HAP-1 (cell line): ENCODE measurements at regions not wholly inside any gene's neighbourhood (a gene's known extent, or its start where the extent isn't known, plus 50 kb on each side); places are given as distances from the start of the nearest gene placed in this dataset.

ENCODE experiments used
- DNase-seq, 2 experiments: peaks; one replicate each; pipeline ENCODE4 v3.0.0-alpha.2; 2016 to 2020; ENCODE audit warnings: low spot score in 2 of 2
- H3K27me3 ChIP-seq: fragments of 250-450 bp; sonication (Bioruptor Pico); 2 replicates; pipeline ENCODE4 v1.5.1; 2020; ENCODE audit warnings: low read depth, mild to moderate bottlenecking, moderate library complexity
- H3K36me3 ChIP-seq: fragments of 250-450 bp; sonication (Bioruptor Pico); replicated peaks from 2 replicates; pipeline ENCODE4 v1.5.1; 2020; ENCODE audit warnings: mild to moderate bottlenecking
- H3K4me1 ChIP-seq: fragments of 250-450 bp; sonication (Bioruptor Pico); 2 replicates; pipeline ENCODE4 v1.5.1; 2020; ENCODE audit warnings: mild to moderate bottlenecking
- H3K4me3 ChIP-seq: fragments of 250-450 bp; sonication (Bioruptor Pico); 2 replicates; pipeline ENCODE4 v1.5.1; 2020; ENCODE audit warnings: mild to moderate bottlenecking, moderate library complexity
- H3K9me3 ChIP-seq: fragments of 250-450 bp; sonication (Bioruptor Pico); 2 replicates; pipeline ENCODE4 v1.5.1; 2020; ENCODE audit warnings: mild to moderate bottlenecking, moderate library complexity
- in situ Hi-C: fragments of 300-500 bp; cut with MboI; formaldehyde crosslinking; loops from 3 replicates; pipeline ENCODE4 v1.14.3; 2020; ENCODE audit warnings: low sequenced_read_pairs, inconsistent platforms, mixed read lengths

- H3K4me1 ChIP-seq = no peaks in the 10 kb centered on the region
- DNase-seq = no peak
- H3K4me3 ChIP-seq = no peak overlapping the region
- H3K27me3 ChIP-seq = no peaks in the 10 kb centered on the region
- no peaks in the 10 kb centered on the region for H3K36me3 ChIP-seq
- no peaks in the 10 kb centered on the region for H3K9me3 ChIP-seq
- in situ Hi-C loops = no loop called here
Observed at GRCh38 chr18:43590182-43590903, 313.1 kb upstream of the SYT4 start.

DNA sequence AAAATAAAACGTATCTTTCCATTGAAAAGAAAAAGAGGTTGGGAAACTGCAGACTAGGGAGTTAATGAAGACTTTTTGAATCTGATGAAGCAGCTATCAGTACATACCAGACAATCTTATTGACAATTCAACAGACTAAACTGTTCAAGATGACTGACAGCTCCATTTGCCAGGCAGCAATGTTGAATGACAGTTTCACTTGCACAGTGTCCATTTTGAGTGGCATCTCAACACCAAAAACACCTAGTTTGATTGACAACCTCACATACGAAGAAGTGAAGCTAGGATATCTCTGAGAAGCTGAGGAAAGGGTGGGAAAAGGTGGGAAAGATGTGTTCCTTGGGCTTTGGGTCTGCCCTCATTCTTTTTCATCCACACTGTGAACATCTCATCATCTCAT, 315.0 kb upstream of the SYT4 start:
- H3K9me3 ChIP-seq = no peaks in the 10 kb centered on the region
- no peaks in the 10 kb centered on the region for H3K27me3 ChIP-seq
- in situ Hi-C loops = no loop called here
- H3K4me3 ChIP-seq = no peak overlapping the region
- H3K4me1 ChIP-seq = no peaks in the 10 kb centered on the region
- H3K36me3 ChIP-seq = no peaks in the 10 kb centered on the region
- no peak for DNase-seq

DNA sequence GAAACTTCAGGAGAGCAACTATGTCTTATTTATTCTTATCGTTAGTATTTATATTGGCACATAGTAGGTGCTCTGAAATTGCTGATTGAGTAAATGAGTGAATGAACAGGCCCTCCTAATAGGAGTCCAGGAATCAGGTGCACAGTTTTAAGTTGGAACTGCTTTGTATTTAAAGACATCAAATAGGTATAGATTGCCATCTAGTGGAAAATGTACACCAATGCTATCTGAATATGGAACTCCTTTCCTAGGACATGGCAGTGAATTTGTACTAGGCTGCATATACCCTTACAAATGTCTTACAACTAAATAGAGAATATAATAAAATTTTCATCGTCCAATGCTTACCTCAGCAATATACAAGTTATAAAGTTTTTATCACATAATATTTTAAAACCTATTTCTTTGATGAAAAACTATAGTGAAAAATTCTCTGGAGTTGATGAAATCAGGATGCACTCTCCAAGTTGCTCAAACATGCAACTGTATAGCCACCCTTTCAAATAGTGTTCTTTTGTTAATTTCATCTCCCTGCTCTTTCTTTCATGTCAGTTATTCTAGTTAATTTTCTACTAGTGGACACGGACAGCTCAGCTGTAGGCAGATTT, 318.9 kb upstream of the SYT4 start:
- no peaks in the 10 kb centered on the region for H3K27me3 ChIP-seq
- peak in 1 of 2 experiments; percentile 67 for DNase-seq
- no peaks in the 10 kb centered on the region for H3K36me3 ChIP-seq
- in situ Hi-C loops = no loop called here
- H3K4me3 ChIP-seq = no peak overlapping the region
- no peaks in the 10 kb centered on the region for H3K9me3 ChIP-seq
- H3K4me1 ChIP-seq = no peaks in the 10 kb centered on the region

DNA sequence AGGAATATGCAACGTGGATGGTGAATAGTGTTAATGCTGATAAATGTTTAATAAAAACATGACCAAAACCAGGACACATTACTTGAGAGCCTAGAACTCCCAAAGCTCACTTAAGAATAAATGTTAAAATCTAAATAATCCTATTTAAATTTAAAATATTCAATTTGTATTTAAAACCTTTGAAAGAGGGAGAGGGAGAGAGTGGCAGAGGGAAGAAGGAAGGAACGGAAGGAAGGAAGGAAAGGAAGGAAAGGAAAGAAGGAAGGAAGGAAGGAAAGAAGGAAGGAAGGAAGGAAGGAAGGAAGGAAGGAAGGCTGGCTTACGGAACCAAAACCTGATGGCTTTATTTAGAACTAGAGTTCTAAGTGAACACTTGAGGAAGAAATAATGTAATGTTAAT, 324.1 kb upstream of the SYT4 start:
- no peaks in the 10 kb centered on the region for H3K27me3 ChIP-seq
- no peaks in the 10 kb centered on the region for H3K9me3 ChIP-seq
- H3K4me1 ChIP-seq = no peaks in the 10 kb centered on the region
- no peak for DNase-seq
- in situ Hi-C loops = loop anchor here (25.0 kb wide), 1 partner anchor 1786 kb away; no protein-coding TSS in a partner anchor
- H3K4me3 ChIP-seq = no peak overlapping the region
- no peaks in the 10 kb centered on the region for H3K36me3 ChIP-seq

DNA sequence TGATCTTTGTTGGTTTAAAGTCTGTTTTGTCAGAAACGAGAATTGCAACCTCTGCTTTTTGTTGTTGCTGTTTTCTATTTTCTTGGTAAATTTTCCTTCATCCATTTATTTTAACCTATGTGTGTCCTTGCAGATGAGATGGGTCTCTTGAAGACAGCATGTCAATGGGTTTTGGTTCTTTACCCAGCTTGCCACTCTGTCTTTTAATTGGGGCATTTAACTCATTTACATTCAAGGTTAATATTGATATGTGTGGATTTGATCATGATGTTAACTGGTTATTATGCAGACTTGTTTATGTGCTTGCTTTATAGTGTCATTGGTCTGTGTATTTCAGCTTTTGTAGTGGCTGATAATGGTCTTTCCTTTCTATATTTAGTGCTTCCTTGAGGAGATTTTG, 327.9 kb upstream of the SYT4 start:
- no peak overlapping the region for H3K4me3 ChIP-seq
- H3K27me3 ChIP-seq = no peaks in the 10 kb centered on the region
- no peak for DNase-seq
- in situ Hi-C loops = loop anchor here (25.0 kb wide), 1 partner anchor 1782 kb away; no protein-coding TSS in a partner anchor
- H3K9me3 ChIP-seq = no peaks in the 10 kb centered on the region
- H3K36me3 ChIP-seq = no peaks in the 10 kb centered on the region
- H3K4me1 ChIP-seq = no peaks in the 10 kb centered on the region

- in situ Hi-C loops = loop anchor here (25.0 kb wide), 1 partner anchor 1781 kb away; no protein-coding TSS in a partner anchor
- H3K4me3 ChIP-seq = no peak overlapping the region
Observed at GRCh38 chr18:43606795-43607194, 329.5 kb upstream of the SYT4 start.

DNA sequence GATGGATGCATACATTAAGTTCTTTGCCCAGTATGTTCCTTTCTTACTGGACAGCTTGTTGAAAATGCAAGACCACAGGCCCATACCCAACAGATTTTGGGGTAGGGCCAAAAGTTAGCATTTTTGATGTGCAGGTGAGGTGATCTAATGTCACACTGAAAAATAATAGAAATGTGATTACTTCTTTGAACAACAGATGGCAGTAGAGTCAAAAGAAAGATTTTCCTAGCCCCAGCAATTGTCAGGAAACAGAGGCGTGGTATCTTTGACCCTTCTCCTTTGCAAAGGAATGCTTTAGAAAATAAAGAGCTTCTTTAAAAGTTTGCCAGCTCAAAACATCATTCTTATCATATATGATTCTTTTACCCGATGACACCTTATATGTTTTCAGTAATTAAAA, 343.6 kb upstream of the SYT4 start:
- Histone ChIP-seq H3K27me3 (no peaks in the 10 kb centered on the region; the same call in 1 of the 2 replicates), H3K4me1 (no peaks in the 10 kb centered on the region), H3K36me3 (no peaks in the 10 kb centered on the region), H3K4me3 (no peak overlapping the region), H3K9me3 (no peaks in the 10 kb centered on the region)
- peak; percentile 12 to 57 for DNase-seq
- in situ Hi-C loops = loop anchor here (25.0 kb wide), 1 partner anchor 1766 kb away; no protein-coding TSS in a partner anchor

More at GRCh38 chr18:43606795-43607194, 329.5 kb upstream of the SYT4 start:
- Histone ChIP-seq H3K4me1 (no peaks in the 10 kb centered on the region), H3K9me3 (no peaks in the 10 kb centered on the region), H3K36me3 (no peaks in the 10 kb centered on the region), H3K27me3 (no peaks in the 10 kb centered on the region)
- no peak for DNase-seq

DNA sequence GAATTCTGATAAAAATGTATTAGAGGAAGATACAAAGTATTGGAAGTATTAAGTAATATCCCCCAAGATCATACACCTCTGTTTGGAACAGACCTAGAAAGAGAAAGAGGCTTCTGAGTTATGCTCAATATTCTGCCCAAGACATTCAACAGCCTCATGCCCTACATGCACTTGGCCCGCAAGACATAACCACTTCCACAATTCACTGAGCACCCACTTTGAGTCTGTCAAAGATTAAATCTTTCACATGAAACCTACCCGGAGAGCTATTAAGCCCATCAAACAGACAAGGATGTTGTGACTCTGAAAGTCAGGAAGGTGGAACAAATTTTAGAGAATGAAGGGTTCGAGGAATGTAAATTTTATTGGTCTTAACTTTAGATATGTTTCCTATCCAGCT, 344.7 kb upstream of the SYT4 start:
- Histone ChIP-seq H3K36me3 (no peaks in the 10 kb centered on the region), H3K4me3 (no peak overlapping the region), H3K9me3 (no peaks in the 10 kb centered on the region), H3K4me1 (no peaks in the 10 kb centered on the region), H3K27me3 (peaks cover 6% of the 10 kb centered on the region)
- in situ Hi-C loops = loop anchor here (25.0 kb wide), 1 partner anchor 1765 kb away; no protein-coding TSS in a partner anchor
- no peak for DNase-seq

DNA sequence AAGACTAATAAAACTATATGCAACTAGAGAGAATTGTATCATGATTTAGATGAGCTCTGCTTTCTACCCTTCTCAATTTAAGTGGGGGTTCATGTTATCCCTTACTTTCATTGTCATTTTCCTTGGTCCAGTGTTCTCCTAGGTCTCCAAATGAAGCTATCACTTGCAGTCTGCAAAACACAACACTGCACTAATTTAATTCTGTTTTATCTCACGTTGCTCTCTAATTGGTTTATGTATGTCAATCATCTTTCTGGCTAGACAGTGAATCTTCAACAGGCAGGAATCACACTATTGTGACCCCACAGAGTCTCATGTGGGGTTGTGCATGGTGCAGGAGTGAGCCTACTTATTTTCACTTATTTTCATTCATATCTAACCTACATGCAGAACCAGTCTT, 348.3 kb upstream of the SYT4 start:
- Histone ChIP-seq H3K36me3 (no peaks in the 10 kb centered on the region), H3K9me3 (no peaks in the 10 kb centered on the region), H3K4me3 (no peak overlapping the region), H3K4me1 (no peaks in the 10 kb centered on the region), H3K27me3 (peaks cover 6% of the 10 kb centered on the region)
- in situ Hi-C loops = no loop called here
- DNase-seq = no peak

DNA sequence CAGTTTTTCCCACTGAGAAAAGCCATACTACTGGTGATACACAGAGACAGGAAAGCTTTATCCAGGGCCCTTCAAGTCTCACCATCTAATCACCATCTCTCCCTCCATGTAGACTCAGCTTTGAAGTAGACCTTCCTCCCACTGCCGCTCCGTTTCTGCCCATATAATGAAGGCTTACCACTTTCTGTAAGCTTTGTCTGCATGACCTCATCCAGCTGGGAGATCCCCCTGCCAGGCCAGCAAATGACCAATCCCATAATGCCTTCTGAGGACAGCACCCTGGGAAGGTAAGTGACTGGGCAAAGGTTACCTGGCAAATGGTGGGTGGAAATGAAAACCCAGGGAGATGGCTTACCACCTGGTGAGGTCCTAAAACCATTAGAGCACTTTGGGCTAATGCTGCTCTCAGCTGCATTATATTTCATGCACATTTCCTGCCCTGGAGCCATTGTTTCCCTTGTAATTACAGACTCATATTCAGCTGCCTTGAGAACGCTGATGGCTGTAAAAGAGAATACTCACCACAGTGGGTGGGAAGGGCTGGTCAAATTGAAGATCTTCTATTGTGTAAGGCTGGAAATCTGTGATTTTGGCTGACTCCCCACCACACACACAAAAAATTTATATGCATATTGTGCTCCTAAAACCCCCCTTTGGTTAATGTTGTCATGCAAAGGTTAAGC, 350.7 kb upstream of the SYT4 start:
- in situ Hi-C loops = no loop called here
- no peak for DNase-seq

GRCh38 chr18:43634994-43635393, 357.7 kb upstream of the SYT4 start:
- H3K27me3 ChIP-seq = peaks cover 4% of the 10 kb centered on the region; the same call in 1 of the 2 replicates
- H3K36me3 ChIP-seq = no peaks in the 10 kb centered on the region
- no peak for DNase-seq
- H3K4me3 ChIP-seq = no peak overlapping the region
- no peaks in the 10 kb centered on the region; the same call in 1 of the 2 replicates for H3K4me1 ChIP-seq
- in situ Hi-C loops = no loop called here
- no peaks in the 10 kb centered on the region for H3K9me3 ChIP-seq

More for the DNA sequence above, 350.7 kb upstream of the SYT4 start:
- Histone ChIP-seq H3K36me3 (no peaks in the 10 kb centered on the region), H3K27me3 (peaks cover 10% of the 10 kb centered on the region), H3K4me3 (no peak overlapping the region), H3K9me3 (no peaks in the 10 kb centered on the region), H3K4me1 (no peaks in the 10 kb centered on the region)

DNA sequence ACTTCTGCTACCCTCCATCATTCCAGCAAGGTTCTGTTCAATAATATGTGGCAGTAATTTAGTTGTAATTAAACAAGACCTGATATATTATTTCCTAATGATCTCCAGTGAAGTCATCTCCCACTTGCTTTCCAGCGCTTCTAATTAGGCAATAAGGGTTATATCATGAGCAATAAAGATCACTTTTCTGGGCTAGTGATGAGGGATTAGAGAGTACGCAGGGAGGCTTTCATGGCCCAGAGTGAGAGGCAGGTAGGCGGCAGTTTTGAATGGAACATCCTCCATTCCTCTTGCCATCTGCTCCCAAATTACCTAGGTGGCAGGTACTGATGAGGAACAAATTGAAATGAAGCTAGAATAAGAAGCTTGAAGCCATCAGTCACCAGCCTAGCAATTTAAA, 358.1 kb upstream of the SYT4 start:
- no peaks in the 10 kb centered on the region; the same call in 1 of the 2 replicates for H3K4me1 ChIP-seq
- H3K27me3 ChIP-seq = peaks cover 4% of the 10 kb centered on the region; the same call in 1 of the 2 replicates
- no peaks in the 10 kb centered on the region for H3K9me3 ChIP-seq
- H3K4me3 ChIP-seq = no peak overlapping the region
- in situ Hi-C loops = no loop called here
- DNase-seq = no peak
- no peaks in the 10 kb centered on the region for H3K36me3 ChIP-seq

GRCh38 chr18:43642727-43643330, 365.5 kb upstream of the SYT4 start:
- H3K36me3 ChIP-seq = no peaks in the 10 kb centered on the region
- in situ Hi-C loops = no loop called here
- no peaks in the 10 kb centered on the region for H3K9me3 ChIP-seq
- no peak overlapping the region for H3K4me3 ChIP-seq
- no peaks in the 10 kb centered on the region for H3K4me1 ChIP-seq
- H3K27me3 ChIP-seq = no peaks in the 10 kb centered on the region
- no peak for DNase-seq
